ENCODE measurements at regions not wholly inside any gene's neighbourhood (a gene's known extent, or its start where the extent isn't known, plus 50 kb on each side); places are given as distances from the start of the nearest gene placed in this dataset.

DNA sequence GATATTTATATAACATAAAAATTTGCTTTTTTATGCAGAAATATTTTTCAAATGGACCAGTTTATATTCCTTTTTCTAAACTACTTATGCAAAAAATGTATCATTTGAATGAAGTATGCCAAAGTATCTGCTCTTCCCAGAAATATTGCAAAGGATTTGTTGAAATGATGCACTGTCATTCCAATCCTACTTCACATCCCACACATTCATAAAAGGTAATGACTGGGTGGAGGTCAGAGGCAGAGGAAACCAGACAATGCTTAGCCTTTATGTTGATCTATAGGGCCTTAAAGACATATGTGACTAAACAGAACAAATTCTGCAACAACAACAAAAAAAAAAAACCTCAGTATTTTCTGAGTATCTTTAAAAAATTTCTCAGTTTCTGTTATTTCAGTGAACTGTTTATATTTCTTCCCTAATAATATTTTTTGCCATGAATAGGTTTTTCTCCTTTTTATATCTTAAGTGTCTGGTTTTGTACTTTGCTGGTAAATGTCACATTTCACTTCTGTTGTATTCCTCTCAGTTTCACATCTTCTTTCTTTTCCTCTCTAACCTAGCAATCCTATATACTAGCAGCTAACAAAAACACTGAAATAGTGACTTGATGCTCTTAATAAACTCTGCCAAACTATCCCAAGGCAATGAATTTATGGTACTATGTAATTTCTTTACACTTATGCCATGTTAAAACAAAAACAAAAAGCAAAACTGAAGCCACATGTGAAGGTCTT is 374.1 kb downstream of the BCKDHB start:
- H3K27me3 ChIP-seq, result no peaks in the 10 kb centered on the region
- no peaks in the 10 kb centered on the region for H4K20me1 ChIP-seq
- no peak overlapping the region for H3K4me2 ChIP-seq
- TF ChIP-seq Cebpa-rat (IDR thresholded peaks at IDR 0.05), result no peak
- H3K27ac ChIP-seq, result no peak overlapping the region
- no peak overlapping the region for H3K9ac ChIP-seq
- no peak overlapping the region for H3K4me3 ChIP-seq
- H3K36me3 ChIP-seq, result no peaks in the 10 kb centered on the region
- H3K9me3 ChIP-seq, result no peaks in the 10 kb centered on the region
- H3K4me1 ChIP-seq, result no peaks in the 10 kb centered on the region

DNA sequence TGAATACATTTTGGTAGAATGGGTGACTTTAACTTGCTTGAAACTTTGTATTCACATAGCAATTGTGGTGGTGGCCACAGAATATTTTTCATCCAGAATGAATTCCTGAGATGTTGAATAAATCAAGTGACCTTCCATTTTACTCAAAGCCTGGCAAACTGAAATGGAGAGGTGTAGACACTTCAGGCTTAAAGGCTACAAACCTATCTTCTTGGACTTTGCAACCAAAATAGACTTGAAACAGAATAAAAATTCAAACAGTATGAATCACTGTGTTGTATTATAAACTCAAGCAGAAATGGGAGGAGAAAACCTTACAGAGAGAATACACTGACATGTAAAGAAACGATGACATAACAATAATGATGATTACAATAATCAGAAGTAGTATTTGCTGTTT is 371.6 kb downstream of the BCKDHB start:
- Histone ChIP-seq H3K36me3 (no peaks in the 10 kb centered on the region), H3K9ac (no peak overlapping the region), H3K27ac (no peak overlapping the region), H3K27me3 (no peaks in the 10 kb centered on the region), H3K9me3 (no peaks in the 10 kb centered on the region), H3K4me3 (no peak overlapping the region), H4K20me1 (no peaks in the 10 kb centered on the region), H3K4me1 (no peaks in the 10 kb centered on the region), H3K4me2 (no peak overlapping the region)
- TF ChIP-seq Cebpa-rat (IDR thresholded peaks at IDR 0.05), result no peak

DNA sequence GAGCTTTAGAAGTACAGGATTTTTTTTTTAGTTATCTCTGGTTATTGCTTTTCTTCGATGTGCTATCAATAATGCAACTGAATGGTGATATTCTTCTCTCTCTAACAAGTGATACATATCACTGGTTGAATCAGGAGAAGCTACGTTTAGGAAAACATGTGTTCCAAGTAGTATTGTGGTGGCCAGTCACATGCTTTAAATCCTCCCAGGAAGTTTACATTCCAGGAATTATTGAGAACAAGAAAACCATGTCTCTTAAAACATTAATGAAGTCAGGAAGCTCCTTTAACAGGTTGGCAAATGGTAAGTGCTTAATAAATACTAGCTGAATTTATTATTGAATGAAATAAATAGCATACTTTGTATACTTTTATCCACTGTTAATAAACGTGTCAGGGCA is 371.1 kb downstream of the BCKDHB start:
- H3K4me1 ChIP-seq, result no peaks in the 10 kb centered on the region
- H3K36me3 ChIP-seq, result no peaks in the 10 kb centered on the region
- no peaks in the 10 kb centered on the region for H3K27me3 ChIP-seq
- no peaks in the 10 kb centered on the region for H3K9me3 ChIP-seq
- H3K9ac ChIP-seq, result no peak overlapping the region
- TF ChIP-seq Cebpa-rat (IDR thresholded peaks at IDR 0.05), result no peak
- H3K27ac ChIP-seq, result no peak overlapping the region
- H4K20me1 ChIP-seq, result no peaks in the 10 kb centered on the region
- no peak overlapping the region for H3K4me3 ChIP-seq
- no peak overlapping the region for H3K4me2 ChIP-seq

DNA sequence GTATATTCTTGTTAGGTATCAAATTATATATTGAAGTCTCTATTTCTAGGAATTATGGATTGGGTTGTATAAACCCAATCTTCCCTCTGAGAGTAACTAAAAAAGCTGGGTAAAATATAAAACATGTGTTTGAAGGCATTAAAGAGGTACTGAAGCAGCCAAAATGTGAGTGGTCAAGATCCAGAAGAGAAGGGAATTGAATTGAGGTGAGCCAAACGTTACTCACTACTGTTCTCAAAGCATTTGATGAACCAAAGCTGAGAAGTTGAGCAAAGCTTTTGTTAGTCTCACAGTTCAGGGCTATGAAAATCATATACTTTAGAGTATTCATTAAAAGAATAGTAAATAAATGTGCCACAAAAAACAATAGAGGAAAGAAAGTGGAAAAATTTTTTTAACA is 365.8 kb downstream of the BCKDHB start:
- no peaks in the 10 kb centered on the region for H3K9me3 ChIP-seq
- no peak overlapping the region for H3K4me3 ChIP-seq
- no peak overlapping the region for H3K27ac ChIP-seq
- no peak overlapping the region for H3K4me2 ChIP-seq
- H4K20me1 ChIP-seq, result no peaks in the 10 kb centered on the region
- no peaks in the 10 kb centered on the region for H3K27me3 ChIP-seq
- TF ChIP-seq Cebpa-rat (IDR thresholded peaks at IDR 0.05), result no peak
- no peak overlapping the region for H3K9ac ChIP-seq
- no peaks in the 10 kb centered on the region for H3K4me1 ChIP-seq
- H3K36me3 ChIP-seq, result no peaks in the 10 kb centered on the region

DNA sequence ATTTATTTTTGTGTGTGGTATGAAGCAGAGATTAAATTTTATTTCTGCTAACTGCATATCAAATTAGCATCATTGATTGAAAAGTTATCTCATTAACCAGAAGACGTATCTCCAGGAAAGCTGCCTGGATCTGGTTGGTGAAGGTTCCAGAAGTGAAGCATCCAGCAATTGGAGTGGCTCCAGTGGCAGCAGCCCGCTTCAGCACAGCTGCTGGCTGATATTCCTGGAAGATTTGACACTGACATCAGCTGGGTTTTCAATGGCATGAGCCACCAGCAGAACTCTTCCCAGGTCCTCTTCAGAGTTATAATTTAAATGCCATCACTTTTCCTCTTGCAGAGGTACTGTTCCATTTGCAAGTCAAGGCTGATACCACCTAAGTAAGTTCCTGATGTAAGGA is 363.5 kb downstream of the BCKDHB start:
- H3K36me3 ChIP-seq, result no peaks in the 10 kb centered on the region
- H3K9ac ChIP-seq, result no peak overlapping the region
- no peak overlapping the region for H3K4me2 ChIP-seq
- H3K4me1 ChIP-seq, result no peaks in the 10 kb centered on the region
- no peaks in the 10 kb centered on the region for H3K9me3 ChIP-seq
- H3K27me3 ChIP-seq, result no peaks in the 10 kb centered on the region
- no peak for TF ChIP-seq Cebpa-rat (IDR thresholded peaks at IDR 0.05)
- no peak overlapping the region for H3K4me3 ChIP-seq
- H4K20me1 ChIP-seq, result no peaks in the 10 kb centered on the region
- no peak overlapping the region for H3K27ac ChIP-seq

DNA sequence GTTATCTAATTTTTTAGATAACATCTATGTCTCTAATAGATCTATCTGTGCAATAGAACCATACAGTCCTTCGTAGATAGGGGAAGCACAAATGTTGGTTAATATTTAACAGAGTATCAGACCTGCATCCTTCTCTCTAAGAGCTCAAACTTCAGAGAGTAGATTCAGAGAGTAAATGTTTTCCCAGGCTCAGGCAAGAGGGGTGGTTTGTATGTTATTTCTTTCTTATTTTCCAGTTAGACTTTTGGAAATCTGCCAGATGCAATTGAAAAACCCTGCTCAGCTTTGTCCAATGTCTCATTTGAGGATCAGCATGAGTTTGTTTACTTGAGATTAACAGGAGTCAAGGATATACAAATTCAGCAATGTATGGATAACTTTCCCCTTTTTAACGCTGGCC is 361.9 kb downstream of the BCKDHB start:
- Histone ChIP-seq H3K27me3 (no peaks in the 10 kb centered on the region), H3K4me1 (no peaks in the 10 kb centered on the region), H4K20me1 (no peaks in the 10 kb centered on the region), H3K9ac (no peak overlapping the region), H3K27ac (no peak overlapping the region), H3K4me2 (no peak overlapping the region), H3K9me3 (no peaks in the 10 kb centered on the region), H3K36me3 (no peaks in the 10 kb centered on the region), H3K4me3 (no peak overlapping the region)
- TF ChIP-seq Cebpa-rat (IDR thresholded peaks at IDR 0.05), result no peak

DNA sequence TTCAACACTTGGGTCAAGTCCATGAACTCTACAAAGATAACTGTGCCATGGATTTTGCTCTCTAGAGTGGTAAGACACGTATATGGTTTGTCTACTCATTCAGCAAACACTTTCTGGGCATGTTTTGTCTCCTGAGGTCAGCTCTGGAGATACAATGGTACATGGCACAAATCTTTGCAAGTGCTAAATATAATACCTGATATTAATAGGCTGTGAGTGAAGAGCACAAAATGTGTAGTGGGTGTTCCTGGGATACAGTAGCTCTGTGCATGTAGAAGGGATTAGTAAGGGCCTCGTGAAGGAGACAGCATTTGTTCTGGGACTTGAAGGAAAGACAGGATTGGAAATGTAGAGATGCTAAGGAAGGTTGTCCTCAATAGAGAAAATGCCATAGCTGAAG is 360.9 kb downstream of the BCKDHB start:
- Histone ChIP-seq H3K27me3 (no peaks in the 10 kb centered on the region), H3K9me3 (no peaks in the 10 kb centered on the region), H3K4me2 (no peak overlapping the region), H3K27ac (no peak overlapping the region), H3K36me3 (no peaks in the 10 kb centered on the region), H3K4me3 (no peak overlapping the region), H4K20me1 (no peaks in the 10 kb centered on the region), H3K4me1 (no peaks in the 10 kb centered on the region), H3K9ac (no peak overlapping the region)
- TF ChIP-seq Cebpa-rat (IDR thresholded peaks at IDR 0.05), result no peak

DNA sequence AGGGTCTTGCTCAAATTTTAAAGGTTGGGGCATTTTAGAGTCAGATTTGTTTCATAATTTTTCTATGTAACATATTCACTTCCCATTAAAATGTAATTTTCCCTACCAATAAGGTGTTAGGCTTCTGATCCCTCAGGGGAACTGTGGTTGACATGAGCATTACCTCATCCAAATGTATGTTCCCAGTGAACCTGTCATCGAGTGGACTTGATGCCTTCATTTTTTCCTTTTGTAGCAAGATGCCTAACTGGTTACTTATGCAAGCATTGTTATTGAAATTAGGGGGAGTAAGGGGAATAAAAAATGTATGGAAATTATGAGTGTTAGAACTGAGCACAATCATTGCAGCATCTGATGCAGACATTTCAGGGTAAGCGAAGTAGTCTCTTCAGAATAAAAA is 360.5 kb downstream of the BCKDHB start:
- Histone ChIP-seq H3K4me3 (no peak overlapping the region), H3K27ac (no peak overlapping the region), H3K4me2 (no peak overlapping the region), H3K36me3 (no peaks in the 10 kb centered on the region), H4K20me1 (no peaks in the 10 kb centered on the region), H3K9ac (no peak overlapping the region), H3K27me3 (no peaks in the 10 kb centered on the region), H3K4me1 (no peaks in the 10 kb centered on the region), H3K9me3 (no peaks in the 10 kb centered on the region)
- TF ChIP-seq Cebpa-rat (IDR thresholded peaks at IDR 0.05), result no peak

DNA sequence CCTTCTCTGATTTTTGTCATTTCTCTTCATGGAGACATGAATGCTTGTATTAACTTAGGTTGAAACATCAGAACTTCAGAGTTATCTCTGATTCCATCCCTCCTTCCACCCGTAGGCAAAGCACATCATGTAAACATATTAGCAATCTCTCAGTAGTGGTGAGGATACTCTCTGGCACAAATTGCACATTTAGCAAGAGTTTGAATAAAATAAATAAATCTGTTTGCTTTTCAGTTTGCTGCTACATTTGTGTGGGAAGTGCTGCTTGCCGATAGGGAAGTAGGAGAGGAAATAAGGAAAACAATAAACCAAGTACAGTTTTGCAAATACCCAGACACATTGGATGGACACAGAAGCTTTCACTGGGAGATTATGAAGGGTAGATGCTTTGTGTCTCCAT is 359.0 kb downstream of the BCKDHB start:
- TF ChIP-seq Cebpa-rat (IDR thresholded peaks at IDR 0.05), result no peak
- Histone ChIP-seq H3K9ac (no peak overlapping the region), H3K4me2 (no peak overlapping the region), H3K27ac (no peak overlapping the region), H4K20me1 (no peaks in the 10 kb centered on the region), H3K9me3 (no peaks in the 10 kb centered on the region), H3K4me1 (no peaks in the 10 kb centered on the region), H3K4me3 (no peak overlapping the region), H3K36me3 (no peaks in the 10 kb centered on the region), H3K27me3 (no peaks in the 10 kb centered on the region)

DNA sequence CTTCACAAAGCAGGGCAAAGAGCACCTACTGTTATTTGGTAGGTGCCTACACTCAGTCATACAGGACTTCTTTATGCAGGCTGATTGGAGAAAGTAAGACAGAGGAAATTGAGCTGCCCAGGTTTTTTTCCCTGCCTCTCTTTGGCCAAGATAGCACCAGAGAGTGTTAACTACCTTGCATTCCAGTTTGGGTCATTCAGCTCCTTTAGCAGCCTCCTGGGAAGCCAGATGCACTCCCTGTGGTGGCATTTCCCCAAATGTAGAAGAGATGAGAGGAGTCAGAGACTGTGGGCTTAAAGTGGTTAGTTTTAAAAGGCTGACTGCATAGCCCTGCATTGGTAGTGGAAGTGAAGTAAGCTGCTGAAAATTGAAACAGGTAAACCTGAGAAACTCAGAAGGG is 358.4 kb downstream of the BCKDHB start:
- no peaks in the 10 kb centered on the region for H4K20me1 ChIP-seq
- H3K36me3 ChIP-seq, result no peaks in the 10 kb centered on the region
- TF ChIP-seq Cebpa-rat (IDR thresholded peaks at IDR 0.05), result no peak
- H3K27ac ChIP-seq, result no peak overlapping the region
- H3K4me1 ChIP-seq, result no peaks in the 10 kb centered on the region
- H3K4me2 ChIP-seq, result no peak overlapping the region
- H3K9ac ChIP-seq, result no peak overlapping the region
- H3K4me3 ChIP-seq, result no peak overlapping the region
- no peaks in the 10 kb centered on the region for H3K27me3 ChIP-seq
- H3K9me3 ChIP-seq, result no peaks in the 10 kb centered on the region

DNA sequence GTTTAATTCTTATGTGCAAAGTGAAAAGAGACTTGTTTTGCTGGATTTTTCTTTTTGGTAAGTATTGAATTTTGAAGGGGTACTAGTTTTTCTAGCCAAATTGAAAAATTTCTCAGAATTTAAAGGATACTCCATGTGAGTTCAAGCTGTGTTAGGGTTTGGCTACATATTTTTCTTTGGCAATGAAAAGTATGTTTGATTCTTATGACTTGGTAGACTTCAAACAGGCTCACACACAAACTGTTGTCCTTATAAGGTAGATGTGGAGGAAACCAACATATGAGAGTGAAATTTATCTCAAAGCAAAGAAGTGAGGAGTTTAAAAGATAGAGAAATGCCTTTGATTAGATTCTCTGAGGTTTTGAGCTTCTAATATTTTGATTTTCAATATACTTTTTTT is 356.7 kb downstream of the BCKDHB start:
- no peak overlapping the region for H3K9ac ChIP-seq
- H3K4me3 ChIP-seq, result no peak overlapping the region
- no peak overlapping the region for H3K4me2 ChIP-seq
- TF ChIP-seq Cebpa-rat (IDR thresholded peaks at IDR 0.05), result no peak
- H3K27me3 ChIP-seq, result no peaks in the 10 kb centered on the region
- H3K4me1 ChIP-seq, result no peaks in the 10 kb centered on the region
- no peaks in the 10 kb centered on the region for H3K36me3 ChIP-seq
- no peaks in the 10 kb centered on the region for H4K20me1 ChIP-seq
- no peak overlapping the region for H3K27ac ChIP-seq
- no peaks in the 10 kb centered on the region for H3K9me3 ChIP-seq
